ENCODE measurements at regions not wholly inside any gene's neighbourhood (a gene's known extent, or its start where the extent isn't known, plus 50 kb on each side); places are given as distances from the start of the nearest gene placed in this dataset.

- no peak overlapping the region for H2AFZ ChIP-seq (ENCODE audit: low read length)
- DNase-seq (ENCODE audit: low read depth in 1 of 2, low spot score in 2 of 2) (no peak), FAIRE-seq (no peak)
- H4K20me1 ChIP-seq (replicated peaks in 1 of 2; ENCODE audit: control insufficient read depth in 1 of 2, insufficient read depth in 2 of 2, low read length in 2 of 2) = no peaks in the 10 kb centered on the region
- ChIA-PET POLR2A (ENCODE audit: partially characterized antibody) (no interaction called here), CTCF (ENCODE audit: partially characterized antibody) (no interaction called here)
- no peaks in the 10 kb centered on the region for H3K36me3 ChIP-seq (ENCODE audit: control insufficient read depth in 2 of 4, insufficient read depth in 4 of 4, low read length in 3 of 4)
- no peak overlapping the region for H2BK15ac ChIP-seq (ENCODE audit: low read length)
- no peak overlapping the region for H4K5ac ChIP-seq (ENCODE audit: insufficient read length, low read depth, low read length)
- H3K56ac ChIP-seq (replicated peaks; ENCODE audit: insufficient read length, low read depth, low read length) = no peak overlapping the region
- H3K27me3 ChIP-seq (replicated peaks in 1 of 4; ENCODE audit: control insufficient read depth in 3 of 4, extremely low read depth in 1 of 4, insufficient read depth in 3 of 4, low read length in 3 of 4) = no peaks in the 10 kb centered on the region
- no peak overlapping the region for H3K14ac ChIP-seq (ENCODE audit: insufficient read length)
- no peak overlapping the region for H2BK12ac ChIP-seq (ENCODE audit: low read depth, low read length)
- H3K4me2 ChIP-seq (ENCODE audit: insufficient read depth in 1 of 2, low read depth in 2 of 2, low read length in 2 of 2) = no peak overlapping the region
- H3K27ac ChIP-seq (ENCODE audit: low read depth, low read length) = no peak overlapping the region
- H4K91ac ChIP-seq (replicated peaks; ENCODE audit: insufficient read length, low read length) = no peak overlapping the region
- H2BK20ac ChIP-seq (ENCODE audit: low read length) = no peak overlapping the region
- no peaks in the 10 kb centered on the region for H3K79me1 ChIP-seq (ENCODE audit: low read depth, low read length)
- no peak overlapping the region for H3K23ac ChIP-seq (ENCODE audit: insufficient read length)
- no peak overlapping the region for H3K4ac ChIP-seq (replicated peaks; ENCODE audit: insufficient read length, low read depth, low read length)
- no peak overlapping the region for H3K4me3 ChIP-seq (ENCODE audit: extremely low read depth in 1 of 4, insufficient read depth in 2 of 4, low read depth in 3 of 4, low read length in 4 of 4)
- H2AK5ac ChIP-seq (ENCODE audit: low read depth, low read length) = no peak overlapping the region
- H2BK5ac ChIP-seq (ENCODE audit: low read depth, low read length) = no peak overlapping the region
- H4K8ac ChIP-seq (ENCODE audit: extremely low read depth, insufficient read depth, low read length) = no peak overlapping the region
- H3K18ac ChIP-seq (ENCODE audit: extremely low read depth, low read length) = no peak overlapping the region
- no peak overlapping the region for H2BK120ac ChIP-seq (replicated peaks; ENCODE audit: low read depth, low read length)
- no peaks in the 10 kb centered on the region for H3K79me2 ChIP-seq (ENCODE audit: control insufficient read depth in 1 of 2, insufficient read depth in 2 of 2, low read length in 2 of 2)
- H3K23me2 ChIP-seq (ENCODE audit: low read depth, low read length) = no peaks in the 10 kb centered on the region
- TF ChIP-seq SIN3A (conservative IDR thresholded peaks at IDR 0.05 in 1 of 2, IDR thresholded peaks at IDR 0.05 in 1 of 2; ENCODE audit: low read depth in 1 of 2, low read length in 2 of 2) (no peak), SIX5 (IDR thresholded peaks at IDR 0.05; ENCODE audit: low read depth, low read length) (no peak), CREB1 (IDR thresholded peaks at IDR 0.05) (no peak), RFX5 (IDR thresholded peaks at IDR 0.05; ENCODE audit: borderline replicate concordance, low read depth, low read length) (no peak), BRCA1 (IDR thresholded peaks at IDR 0.05; ENCODE audit: low read depth, low read length) (no peak), ZNF274 (IDR thresholded peaks at IDR 0.05; ENCODE audit: borderline replicate concordance, extremely low read depth, low read length) (no peak), PHF8 (conservative IDR thresholded peaks at IDR 0.05; ENCODE audit: low read depth, low read length) (no peak), SIRT6 (IDR thresholded peaks at IDR 0.05; ENCODE audit: low read length) (no peak)
- 93% methylated on average over 1 of the region's 1 CpG; no CpG with 5 or more reads in 1 of the 2 experiments for WGBS, 2 experiments (ENCODE audit: extremely low coverage in 1 of 2, insufficient coverage in 1 of 2, insufficient read length in 1 of 2, insufficient replicate concordance in 2 of 2, low coverage in 1 of 2, low lambda C conversion rate in 2 of 2, missing lambda C conversion rate in 1 of 2)
- no peaks in the 10 kb centered on the region; a peak in 1 of 4 replicates for H3K9me3 ChIP-seq (ENCODE audit: insufficient read depth in 2 of 2, low read depth in 1 of 2, low read length in 1 of 2)
- no peaks in the 10 kb centered on the region for H3K4me1 ChIP-seq (replicated peaks in 1 of 4; ENCODE audit: control insufficient read depth in 3 of 4, insufficient read depth in 4 of 4, low read length in 3 of 4)
- no peak overlapping the region for H3K9ac ChIP-seq (replicated peaks in 1 of 4; ENCODE audit: extremely low read depth in 1 of 4, low read depth in 3 of 4, low read length in 3 of 4)
These were observed 195.5 kb upstream of the DAAM1 start for GRCh38 chr14:58992935-58993334.
